ENCODE measurements at regions not wholly inside any gene's neighbourhood (a gene's known extent, or its start where the extent isn't known, plus 50 kb on each side); places are given as distances from the start of the nearest gene placed in this dataset.

DNA sequence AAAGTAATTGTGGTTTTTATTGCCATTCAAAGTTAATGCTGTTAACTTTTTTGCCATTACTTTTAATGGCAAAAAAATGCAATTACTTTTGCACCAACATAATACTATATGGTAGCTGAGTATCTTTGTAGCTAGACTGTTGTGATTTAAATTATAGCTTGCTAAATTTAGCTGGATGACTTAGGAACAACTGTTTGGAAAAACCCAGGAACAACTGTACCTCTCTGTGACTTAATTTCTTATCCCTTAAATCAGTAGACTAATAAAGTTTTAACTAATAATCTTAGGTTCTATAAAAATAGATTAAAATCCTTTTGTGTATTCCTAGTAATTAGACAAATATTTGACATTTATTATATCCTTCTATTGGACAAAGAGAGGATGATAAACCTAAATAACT is 268.2 kb downstream of the TENT5A start:
- H3K27ac ChIP-seq (ENCODE audit: low read length) = no peak overlapping the region
- no peaks in the 10 kb centered on the region for H3K27me3 ChIP-seq (ENCODE audit: control insufficient read depth, insufficient read depth, low read length)
- H3K4me3 ChIP-seq (ENCODE audit: low read length) = no peak overlapping the region
- no peaks in the 10 kb centered on the region for H3K9me3 ChIP-seq (replicated peaks; ENCODE audit: control insufficient read depth, low read depth, low read length)
- H3K4me1 ChIP-seq (ENCODE audit: control insufficient read depth, insufficient read depth, low read length) = no peaks in the 10 kb centered on the region
- DNase-seq = no peak
- no peaks in the 10 kb centered on the region for H3K36me3 ChIP-seq (ENCODE audit: control insufficient read depth, insufficient read depth, low read length)

DNA sequence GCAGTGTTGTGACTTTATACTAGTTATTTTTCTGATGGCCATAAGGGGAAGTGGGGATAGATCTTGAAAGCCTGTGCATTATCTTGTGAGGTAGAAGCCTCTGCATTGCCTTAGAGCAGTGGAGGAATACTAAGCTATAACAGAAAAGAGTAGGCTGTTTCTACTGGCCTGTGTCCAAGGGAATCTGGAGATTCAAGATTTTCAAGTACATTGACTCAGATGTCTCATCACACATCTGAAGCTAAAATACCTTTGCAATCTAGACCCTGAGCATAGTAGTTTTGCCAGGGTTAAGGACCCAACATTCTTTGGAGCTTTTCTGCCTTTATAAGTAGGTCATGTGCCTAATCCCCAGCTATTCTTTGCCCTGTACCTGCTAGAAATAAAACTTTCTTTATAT is 272.3 kb downstream of the TENT5A start:
- H3K36me3 ChIP-seq (ENCODE audit: control insufficient read depth, insufficient read depth, low read length) = no peaks in the 10 kb centered on the region
- no peaks in the 10 kb centered on the region for H3K27me3 ChIP-seq (ENCODE audit: control insufficient read depth, insufficient read depth, low read length)
- peak; percentile 23 for DNase-seq
- H3K27ac ChIP-seq (ENCODE audit: low read length) = no peak overlapping the region
- H3K4me3 ChIP-seq (ENCODE audit: low read length) = no peak overlapping the region
- peaks cover 5% of the 10 kb centered on the region for H3K9me3 ChIP-seq (replicated peaks; ENCODE audit: control insufficient read depth, low read depth, low read length)
- H3K4me1 ChIP-seq (ENCODE audit: control insufficient read depth, insufficient read depth, low read length) = no peaks in the 10 kb centered on the region

DNA sequence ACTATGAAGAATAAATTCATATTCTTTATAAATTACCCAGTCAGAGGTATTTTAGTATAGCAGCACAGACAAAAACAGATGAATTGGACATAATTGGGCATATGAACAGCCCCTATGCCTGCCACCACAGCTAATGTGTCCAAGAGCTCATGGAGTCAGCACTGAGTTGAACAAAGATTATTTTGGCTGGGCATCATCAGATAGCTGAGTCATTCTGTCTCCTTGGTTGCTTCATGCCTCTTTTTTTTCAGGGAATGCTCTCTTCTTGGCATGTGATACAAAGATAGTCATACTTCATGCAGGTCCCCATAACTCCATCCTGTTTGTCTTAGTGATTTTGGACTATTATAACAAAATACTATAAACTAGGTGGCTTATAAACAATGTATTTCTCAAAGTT is 275.6 kb downstream of the TENT5A start:
- no peaks in the 10 kb centered on the region for H3K36me3 ChIP-seq (ENCODE audit: control insufficient read depth, insufficient read depth, low read length)
- DNase-seq = no peak
- H3K27ac ChIP-seq (ENCODE audit: low read length) = no peak overlapping the region
- no peak overlapping the region for H3K4me3 ChIP-seq (ENCODE audit: low read length)
- no peaks in the 10 kb centered on the region for H3K4me1 ChIP-seq (ENCODE audit: control insufficient read depth, insufficient read depth, low read length)
- peaks cover 7% of the 10 kb centered on the region for H3K9me3 ChIP-seq (replicated peaks; ENCODE audit: control insufficient read depth, low read depth, low read length)
- no peaks in the 10 kb centered on the region for H3K27me3 ChIP-seq (ENCODE audit: control insufficient read depth, insufficient read depth, low read length)

DNA sequence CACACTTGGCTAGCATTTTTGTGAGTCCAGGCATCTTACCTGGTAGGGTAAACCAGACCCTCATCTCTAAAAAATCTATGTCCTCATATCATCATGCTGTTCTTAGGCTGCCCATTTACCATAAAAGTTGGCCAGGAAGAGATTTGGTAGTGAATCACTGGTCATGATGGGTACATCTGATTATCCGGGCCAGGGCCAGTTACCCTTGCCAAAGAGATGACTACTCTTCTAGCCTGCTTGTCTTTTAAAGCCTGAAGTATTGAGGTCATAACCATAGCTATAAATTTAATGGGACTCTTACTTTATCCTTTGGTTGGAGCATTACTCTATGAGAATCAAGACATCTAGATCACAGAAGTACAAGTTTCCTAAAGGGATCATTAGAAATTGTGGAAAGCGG is 276.8 kb downstream of the TENT5A start:
- Histone ChIP-seq H3K36me3 (ENCODE audit: control insufficient read depth, insufficient read depth, low read length) (no peaks in the 10 kb centered on the region), H3K9me3 (replicated peaks; ENCODE audit: control insufficient read depth, low read depth, low read length) (peaks cover 7% of the 10 kb centered on the region), H3K4me1 (ENCODE audit: control insufficient read depth, insufficient read depth, low read length) (no peaks in the 10 kb centered on the region), H3K27ac (ENCODE audit: low read length) (no peak overlapping the region), H3K4me3 (ENCODE audit: low read length) (no peak overlapping the region), H3K27me3 (ENCODE audit: control insufficient read depth, insufficient read depth, low read length) (no peaks in the 10 kb centered on the region)
- DNase-seq = no peak
- no CpG with 5 or more reads among the region's 2 CpGs for WGBS (ENCODE audit: insufficient coverage)

DNA sequence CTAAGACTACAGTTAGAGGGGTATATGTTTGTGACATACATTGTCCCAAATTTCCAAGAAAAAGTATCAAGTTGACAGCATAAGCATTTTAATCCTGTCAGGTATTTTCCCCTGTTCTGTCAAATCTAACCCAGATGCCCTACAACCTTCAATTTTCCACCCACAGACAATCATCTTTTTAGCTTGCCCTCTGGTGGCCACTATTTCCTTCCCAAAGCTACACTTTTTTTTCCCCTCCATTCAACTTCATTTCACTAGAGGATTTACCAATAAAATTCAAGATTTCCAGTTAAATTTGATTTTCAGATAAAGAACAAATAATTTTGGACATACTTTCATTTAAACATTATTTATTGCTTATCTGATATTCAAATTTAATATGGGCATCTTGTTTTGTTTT is 286.6 kb downstream of the TENT5A start:
- Histone ChIP-seq H3K4me3 (ENCODE audit: low read length) (no peak overlapping the region), H3K9me3 (replicated peaks; ENCODE audit: control insufficient read depth, low read depth, low read length) (no peaks in the 10 kb centered on the region), H3K4me1 (ENCODE audit: control insufficient read depth, insufficient read depth, low read length) (no peaks in the 10 kb centered on the region), H3K27me3 (ENCODE audit: control insufficient read depth, insufficient read depth, low read length) (no peaks in the 10 kb centered on the region), H3K27ac (ENCODE audit: low read length) (no peak overlapping the region), H3K36me3 (ENCODE audit: control insufficient read depth, insufficient read depth, low read length) (no peaks in the 10 kb centered on the region)
- no peak for DNase-seq

DNA sequence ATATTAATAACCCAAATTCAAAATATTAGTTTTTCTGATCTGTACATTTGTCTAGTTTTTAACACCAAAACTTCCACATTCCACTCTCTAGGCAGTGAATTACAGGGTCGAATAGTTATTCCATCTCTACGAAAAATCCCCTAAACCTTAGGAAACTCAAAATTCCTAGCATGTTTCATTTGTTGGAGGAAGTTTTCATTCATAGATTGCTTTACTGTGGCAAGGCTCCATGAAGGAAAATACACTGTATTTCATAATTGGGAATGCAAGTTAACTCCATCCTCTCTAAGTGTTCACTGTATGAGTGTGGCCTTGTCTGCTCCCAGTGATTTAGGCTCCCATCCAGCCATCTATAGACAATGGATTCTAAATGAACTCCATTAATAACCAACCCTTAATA is 296.1 kb downstream of the TENT5A start:
- no peaks in the 10 kb centered on the region for H3K27me3 ChIP-seq (ENCODE audit: control insufficient read depth, insufficient read depth, low read length)
- no CpG with 5 or more reads among the region's 2 CpGs for WGBS (ENCODE audit: insufficient coverage)
- H3K4me1 ChIP-seq (ENCODE audit: control insufficient read depth, insufficient read depth, low read length) = peaks cover 3% of the 10 kb centered on the region
- H3K36me3 ChIP-seq (ENCODE audit: control insufficient read depth, insufficient read depth, low read length) = no peaks in the 10 kb centered on the region
- peaks cover 2% of the 10 kb centered on the region for H3K9me3 ChIP-seq (replicated peaks; ENCODE audit: control insufficient read depth, low read depth, low read length)
- peak; percentile 52 for DNase-seq
- no peak overlapping the region for H3K4me3 ChIP-seq (ENCODE audit: low read length)
- no peak overlapping the region for H3K27ac ChIP-seq (ENCODE audit: low read length)

DNA sequence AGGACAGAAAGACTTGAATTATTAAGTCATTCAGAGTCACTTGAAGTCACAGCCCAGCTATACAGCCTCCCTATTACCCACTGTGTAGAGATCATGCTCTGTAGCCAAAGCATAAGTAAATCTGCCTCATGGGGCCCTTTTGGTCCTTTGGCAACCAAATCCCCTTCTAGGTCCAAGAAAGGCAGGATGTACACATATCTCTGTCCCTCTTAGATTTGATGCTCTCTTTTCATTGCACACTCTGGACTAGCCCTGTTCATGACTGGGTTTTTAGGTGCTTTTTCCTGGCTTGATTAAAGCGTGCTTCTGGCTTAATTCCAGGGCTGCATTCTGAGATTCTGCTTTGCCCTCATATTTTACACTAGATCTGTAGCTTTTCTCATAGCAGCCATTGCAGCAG is 296.8 kb downstream of the TENT5A start:
- Histone ChIP-seq H3K36me3 (ENCODE audit: control insufficient read depth, insufficient read depth, low read length) (no peaks in the 10 kb centered on the region), H3K27ac (ENCODE audit: low read length) (no peak overlapping the region), H3K4me1 (ENCODE audit: control insufficient read depth, insufficient read depth, low read length) (peaks cover 3% of the 10 kb centered on the region), H3K27me3 (ENCODE audit: control insufficient read depth, insufficient read depth, low read length) (no peaks in the 10 kb centered on the region), H3K9me3 (replicated peaks; ENCODE audit: control insufficient read depth, low read depth, low read length) (peaks cover 2% of the 10 kb centered on the region), H3K4me3 (ENCODE audit: low read length) (no peak overlapping the region)
- 33% methylated on average over 1 of the region's 1 CpG for WGBS (ENCODE audit: insufficient coverage)
- DNase-seq = peak; percentile 74

DNA sequence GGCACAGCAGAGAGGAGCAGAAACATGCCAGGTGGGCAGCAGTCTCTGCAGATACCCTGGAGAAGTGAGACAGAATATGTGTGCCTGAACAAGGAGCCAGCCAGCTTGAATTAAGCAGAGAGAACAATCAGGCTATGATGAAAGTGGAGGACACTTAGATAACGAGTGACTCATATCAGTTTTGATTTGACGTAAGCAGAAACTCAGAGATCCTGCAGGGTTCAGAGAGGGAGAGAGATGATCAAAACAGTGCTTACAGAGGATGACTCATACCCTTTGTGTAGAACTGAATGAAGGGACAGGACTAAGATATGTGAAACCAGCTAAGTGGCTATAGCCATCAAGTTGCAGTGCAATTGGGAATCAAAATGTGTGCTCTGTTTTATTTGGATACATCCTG is 300.7 kb downstream of the TENT5A start:
- Histone ChIP-seq H3K9me3 (replicated peaks; ENCODE audit: control insufficient read depth, low read depth, low read length) (no peaks in the 10 kb centered on the region), H3K36me3 (ENCODE audit: control insufficient read depth, insufficient read depth, low read length) (no peaks in the 10 kb centered on the region), H3K27ac (ENCODE audit: low read length) (no peak overlapping the region), H3K4me3 (ENCODE audit: low read length) (no peak overlapping the region), H3K27me3 (ENCODE audit: control insufficient read depth, insufficient read depth, low read length) (no peaks in the 10 kb centered on the region), H3K4me1 (ENCODE audit: control insufficient read depth, insufficient read depth, low read length) (peaks cover 3% of the 10 kb centered on the region)
- WGBS (ENCODE audit: insufficient coverage) = 92% methylated on average over 2 of the region's 2 CpGs
- DNase-seq = no peak

DNA sequence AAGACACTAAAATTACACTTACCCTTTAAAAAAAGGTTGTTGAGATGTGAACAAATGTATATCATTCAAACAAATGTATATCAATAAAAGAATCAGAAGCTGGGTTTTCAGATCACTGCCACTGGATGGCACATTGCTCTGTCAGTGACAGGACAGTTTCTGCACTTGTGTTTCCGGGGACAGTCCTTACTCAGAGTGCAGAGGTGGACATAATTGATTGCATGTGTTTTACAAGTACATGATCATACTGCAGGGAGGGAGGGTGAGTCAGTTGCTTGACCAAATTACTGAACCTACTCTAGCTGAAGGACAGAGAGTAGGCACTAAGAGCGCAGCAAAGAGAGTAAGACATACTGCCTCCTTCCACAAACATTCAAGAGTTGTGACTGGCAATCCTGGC is 302.3 kb downstream of the TENT5A start:
- Histone ChIP-seq H3K4me3 (ENCODE audit: low read length) (no peak overlapping the region), H3K9me3 (replicated peaks; ENCODE audit: control insufficient read depth, low read depth, low read length) (no peaks in the 10 kb centered on the region), H3K27ac (ENCODE audit: low read length) (no peak overlapping the region), H3K27me3 (ENCODE audit: control insufficient read depth, insufficient read depth, low read length) (no peaks in the 10 kb centered on the region), H3K36me3 (ENCODE audit: control insufficient read depth, insufficient read depth, low read length) (no peaks in the 10 kb centered on the region), H3K4me1 (ENCODE audit: control insufficient read depth, insufficient read depth, low read length) (no peaks in the 10 kb centered on the region)
- no CpG with 5 or more reads among the region's 2 CpGs for WGBS (ENCODE audit: insufficient coverage)
- DNase-seq = no peak

DNA sequence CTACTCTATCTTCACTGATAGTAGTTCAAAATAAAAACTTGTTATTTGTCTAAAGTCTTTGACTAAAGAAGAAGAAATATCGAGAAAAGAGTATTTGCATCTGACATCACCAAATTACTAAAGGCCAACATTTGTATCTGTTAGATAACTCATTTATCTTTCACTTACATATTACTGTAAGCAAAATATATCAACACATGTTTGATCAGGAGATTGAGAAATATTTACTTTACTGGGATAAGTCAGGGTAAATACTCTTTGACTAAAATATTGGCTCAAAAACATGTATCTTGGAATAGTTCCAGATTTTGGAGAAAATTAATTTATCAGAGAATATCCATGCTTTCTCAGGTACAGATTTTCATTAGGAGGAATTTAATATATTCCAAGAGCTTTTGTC is 306.0 kb downstream of the TENT5A start:
- WGBS (ENCODE audit: insufficient coverage) = no CpG with 5 or more reads among the region's 1 CpG
- H3K27ac ChIP-seq (ENCODE audit: low read length) = no peak overlapping the region
- no peaks in the 10 kb centered on the region for H3K4me1 ChIP-seq (ENCODE audit: control insufficient read depth, insufficient read depth, low read length)
- no peaks in the 10 kb centered on the region for H3K36me3 ChIP-seq (ENCODE audit: control insufficient read depth, insufficient read depth, low read length)
- peaks cover 12% of the 10 kb centered on the region for H3K9me3 ChIP-seq (replicated peaks; ENCODE audit: control insufficient read depth, low read depth, low read length)
- no peaks in the 10 kb centered on the region for H3K27me3 ChIP-seq (ENCODE audit: control insufficient read depth, insufficient read depth, low read length)
- H3K4me3 ChIP-seq (ENCODE audit: low read length) = no peak overlapping the region
- DNase-seq = no peak

DNA sequence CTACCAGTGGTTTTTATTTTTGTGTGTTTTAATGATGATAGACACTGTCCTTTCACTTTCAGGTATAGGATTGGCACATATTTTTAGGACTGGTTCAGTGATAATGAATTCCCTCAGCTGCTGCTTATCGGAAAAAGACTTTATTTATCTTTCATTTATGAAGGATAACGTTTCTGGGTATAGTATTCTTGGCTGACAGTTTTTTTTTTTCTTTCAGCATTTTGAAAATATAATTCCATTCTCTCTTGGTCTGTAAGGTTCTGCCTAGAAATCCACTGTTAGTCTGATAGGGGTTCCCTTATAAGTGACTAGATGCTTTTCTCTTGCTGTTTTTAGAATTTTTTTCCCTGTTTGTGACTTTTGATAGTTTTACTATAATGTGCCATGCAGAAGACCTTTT is 313.1 kb downstream of the TENT5A start:
- no CpG with 5 or more reads among the region's 2 CpGs for WGBS (ENCODE audit: insufficient coverage)
- Histone ChIP-seq H3K9me3 (replicated peaks; ENCODE audit: control insufficient read depth, low read depth, low read length) (peaks cover 25% of the 10 kb centered on the region), H3K4me1 (ENCODE audit: control insufficient read depth, insufficient read depth, low read length) (no peaks in the 10 kb centered on the region), H3K4me3 (ENCODE audit: low read length) (no peak overlapping the region), H3K36me3 (ENCODE audit: control insufficient read depth, insufficient read depth, low read length) (no peaks in the 10 kb centered on the region), H3K27me3 (ENCODE audit: control insufficient read depth, insufficient read depth, low read length) (no peaks in the 10 kb centered on the region), H3K27ac (ENCODE audit: low read length) (no peak overlapping the region)
- no peak for DNase-seq

Measured in muscle of leg (tissue), 3 donors.